Endothelial cell of umbilical vein (primary cell): ENCODE measurements at regions not wholly inside any gene's neighbourhood (a gene's known extent, or its start where the extent isn't known, plus 50 kb on each side); places are given as distances from the start of the nearest gene placed in this dataset.

Source experiments
- CTCF ChIP-seq, 2 donors: IDR thresholded peaks; 1 replicate in 1 of 2; 2 replicates in 1 of 2; pipeline ENCODE4 v1.5.1; 2011; ENCODE audit warnings: low read length in 2 of 2, mild to moderate bottlenecking in 2 of 2, moderate library complexity in 2 of 2, control low read depth in 1 of 2, inconsistent platforms in 1 of 2, low read depth in 1 of 2; ENCODE audit not compliant: insufficient read depth in 1 of 2; ENCODE audit errors: extremely low read depth in 1 of 2
- EZH2 ChIP-seq: IDR thresholded peaks from 2 replicates; pipeline ENCODE4 v1.6.1; 2012; ENCODE audit warnings: borderline replicate concordance, low read depth, mild to moderate bottlenecking, moderate library complexity, low read length, inconsistent platforms; ENCODE audit not compliant: severe bottlenecking
- JUN ChIP-seq: IDR thresholded peaks from 2 replicates; pipeline ENCODE4 v1.6.1; 2011; ENCODE audit warnings: borderline replicate concordance, low read depth; ENCODE audit not compliant: insufficient read length, insufficient read depth
- POLR2A ChIP-seq: IDR thresholded peaks from 2 replicates; pipeline ENCODE4 v1.6.1; 2012; ENCODE audit warnings: low read depth, mild to moderate bottlenecking, control low read depth, low read length
- POLR2AphosphoS5 ChIP-seq: IDR thresholded peaks from 2 replicates; pipeline ENCODE4 v1.6.1; 2012; ENCODE audit warnings: low read depth, mild to moderate bottlenecking, control low read depth, low read length, moderate library complexity; ENCODE audit not compliant: insufficient read depth
- TF ChIP-seq, protein P1 (sequence below): IDR thresholded peaks from 2 replicates; pipeline ENCODE4 v1.6.1; 2011; ENCODE audit not compliant: insufficient read depth, insufficient read length

DNA sequence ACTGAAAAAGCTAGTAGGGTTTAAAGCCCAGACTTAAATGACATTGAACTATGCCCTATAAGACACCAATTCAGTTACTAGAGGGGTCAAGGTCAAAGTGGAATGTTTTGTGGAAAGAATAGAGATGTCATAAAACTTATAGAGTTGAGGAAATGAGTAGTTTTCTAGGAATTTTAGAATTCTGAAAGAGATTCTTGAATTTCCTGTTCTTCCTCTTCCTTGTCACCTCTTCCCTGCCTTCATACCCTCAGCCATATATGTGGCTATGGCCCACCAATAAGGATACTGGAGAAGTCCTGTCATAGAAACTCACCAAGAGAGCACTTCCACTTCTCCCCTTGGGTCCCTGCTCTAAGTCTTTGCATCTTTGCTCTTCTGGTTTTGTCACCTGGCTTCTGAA is 104.9 kb upstream of the TGFBR2 start:
- TF ChIP-seq POLR2AphosphoS5 (no peak), EZH2 (no peak), CTCF (IDR thresholded peaks at IDR 0.05; ENCODE audit: extremely low read depth in 1 of 2, insufficient read depth in 1 of 2, low read depth in 1 of 2, low read length in 2 of 2) (no peak), JUN (no peak), POLR2A (no peak)
- TF ChIP-seq, protein P1, sequence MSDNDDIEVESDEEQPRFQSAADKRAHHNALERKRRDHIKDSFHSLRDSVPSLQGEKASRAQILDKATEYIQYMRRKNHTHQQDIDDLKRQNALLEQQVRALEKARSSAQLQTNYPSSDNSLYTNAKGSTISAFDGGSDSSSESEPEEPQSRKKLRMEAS, result no peak
